22Rv1 (cell line): ENCODE measurements at regions not wholly inside any gene's neighbourhood (a gene's known extent, or its start where the extent isn't known, plus 50 kb on each side); places are given as distances from the start of the nearest gene placed in this dataset.

Experiments used
- CTCF ChIP-seq: fragments of 450-650 bp; IDR thresholded peaks from 2 replicates; pipeline ENCODE4 v1.5.1; 2017; ENCODE audit warnings: mild to moderate bottlenecking
- ZFX ChIP-seq: fragments of 450-650 bp; IDR thresholded peaks from 2 replicates; pipeline ENCODE4 v1.6.1; 2017; ENCODE audit warnings: antibody characterized with exemption, borderline replicate concordance

GRCh38 chr13:58792854-58793253 lies 1161.3 kb downstream of the PCDH17 start:
- TF ChIP-seq CTCF (no peak), ZFX (no peak)
